ENCODE measurements at regions not wholly inside any gene's neighbourhood (a gene's known extent, or its start where the extent isn't known, plus 50 kb on each side); places are given as distances from the start of the nearest gene placed in this dataset.

- no peak overlapping the region for H3K4me3 ChIP-seq (ENCODE audit: low read depth, low read length)
- no peak for TF ChIP-seq CTCF (IDR thresholded peaks at IDR 0.05; ENCODE audit: insufficient read depth, low read depth, low read length, missing control alignments)
- DNase-seq (ENCODE audit: low read depth): no peak
Measured at GRCh38 chr12:46111715-46112114, 121.3 kb upstream of the SCAF11 start.

- peak; percentile 36 for DNase-seq (ENCODE audit: low read depth)
- H3K4me3 ChIP-seq (ENCODE audit: low read depth, low read length): no peak overlapping the region
- peak; percentile 19 for TF ChIP-seq CTCF (IDR thresholded peaks at IDR 0.05; ENCODE audit: insufficient read depth, low read depth, low read length, missing control alignments)
Measured at GRCh38 chr12:46110928-46111699, 120.7 kb upstream of the SCAF11 start.

- DNase-seq (ENCODE audit: low read depth): no peak
- no peak for TF ChIP-seq CTCF (IDR thresholded peaks at IDR 0.05; ENCODE audit: insufficient read depth, low read depth, low read length, missing control alignments)
- no peak overlapping the region for H3K4me3 ChIP-seq (ENCODE audit: low read depth, low read length)
Measured at GRCh38 chr12:46110223-46110611, 119.8 kb upstream of the SCAF11 start.

GRCh38 chr12:46109343-46110222, 119.2 kb upstream of the SCAF11 start:
- DNase-seq (ENCODE audit: low read depth): no peak
- H3K4me3 ChIP-seq (ENCODE audit: low read depth, low read length): no peak overlapping the region
- TF ChIP-seq CTCF (IDR thresholded peaks at IDR 0.05; ENCODE audit: insufficient read depth, low read depth, low read length, missing control alignments): no peak

- H3K4me3 ChIP-seq (ENCODE audit: low read depth, low read length): no peak overlapping the region
- peak; percentile 73 for DNase-seq (ENCODE audit: low read depth)
- TF ChIP-seq CTCF (IDR thresholded peaks at IDR 0.05; ENCODE audit: insufficient read depth, low read depth, low read length, missing control alignments): no peak
Measured at GRCh38 chr12:46108721-46109120, 118.3 kb upstream of the SCAF11 start.

GRCh38 chr12:46107591-46107990, 117.2 kb upstream of the SCAF11 start:
- DNase-seq (ENCODE audit: low read depth): no peak
- no peak overlapping the region for H3K4me3 ChIP-seq (ENCODE audit: low read depth, low read length)
- TF ChIP-seq CTCF (IDR thresholded peaks at IDR 0.05; ENCODE audit: insufficient read depth, low read depth, low read length, missing control alignments): no peak
